SK-N-SH (cell line): ENCODE measurements at regions not wholly inside any gene's neighbourhood (a gene's known extent, or its start where the extent isn't known, plus 50 kb on each side); places are given as distances from the start of the nearest gene placed in this dataset.

Experiments
- CTCF ChIA-PET: fragments of 300-600, 350-600 bp; formaldehyde crosslinking; extraction: SDS; loops from one replicate; lab custom pipeline; 2021; lab: Yijun Ruan, JAX
- POLR2A ChIA-PET: fragments of 350-600 bp; sonication (Branson Sonifier 250); formaldehyde crosslinking; extraction: SDS; loops from one replicate; lab custom pipeline; 2020; ENCODE audit warnings: antibody characterized with exemption, inconsistent platforms; lab: Yijun Ruan, JAX
- DNase-seq: peaks from one replicate; pipeline ENCODE4 v3.0.0; 2012
- H2AFZ ChIP-seq: fragments of 200-600 bp; sonication (generic); 2 replicates; pipeline ENCODE4 v1.8.1; 2016; ENCODE audit warnings: antibody characterized with exemption, mild to moderate bottlenecking, low read depth
- H3F3A ChIP-seq: fragments of 200-600 bp; sonication (generic); replicated peaks from 2 replicates; pipeline ENCODE3; 2016; ENCODE audit warnings: antibody characterized with exemption, mild to moderate bottlenecking; ENCODE audit not compliant: insufficient read depth
- H3K27ac ChIP-seq, 2 experiments: fragments of 200-500 bp in 1 of 2; fragments of 200-600 bp in 1 of 2; sonication (Bioruptor generic) in 1 of 2; sonication (generic), shearing (Covaris generic) in 1 of 2; 2 replicates each; pipeline versions ENCODE4 v1.5.1 to v1.6.1; 2014 to 2016; ENCODE audit warnings: low read depth in 2 of 2, inconsistent platforms in 1 of 2, low read length in 1 of 2, mild to moderate bottlenecking in 1 of 2, mixed read lengths in 1 of 2
- H3K27me3 ChIP-seq: fragments of 200-600 bp; sonication (generic), shearing (Covaris generic); 2 replicates; pipeline ENCODE4 v1.6.1; 2016; ENCODE audit warnings: mixed run types; ENCODE audit not compliant: insufficient read depth
- H3K36me3 ChIP-seq, 2 experiments: fragments of 200-500 bp in 1 of 2; fragments of 200-600 bp in 1 of 2; sonication (Bioruptor generic) in 1 of 2; sonication (generic) in 1 of 2; replicated peaks in 1 of 2; 2 replicates each; pipeline versions ENCODE3 to v1.5.1; 2014 to 2016; ENCODE audit warnings: low read length in 1 of 2, mild to moderate bottlenecking in 1 of 2; ENCODE audit not compliant: insufficient read depth in 2 of 2, control insufficient read depth in 1 of 2
- H3K4me1 ChIP-seq, 2 experiments: fragments of 200-500 bp in 1 of 2; fragments of 200-600 bp in 1 of 2; sonication (Bioruptor generic) in 1 of 2; sonication (generic), shearing (Covaris generic) in 1 of 2; 2 replicates each; pipeline versions ENCODE4 v1.5.1 to v1.6.1; 2014 to 2016; ENCODE audit warnings: low read depth in 1 of 2, low read length in 1 of 2, mixed run types in 1 of 2; ENCODE audit not compliant: insufficient read depth in 2 of 2, control insufficient read depth in 1 of 2
- H3K4me2 ChIP-seq: fragments of 200-600 bp; sonication (generic), shearing (Covaris generic); 2 replicates; pipeline ENCODE4 v1.6.1; 2017; ENCODE audit warnings: mixed run types
- H3K4me3 ChIP-seq, 2 experiments: fragments of 200-500 bp in 1 of 2; fragments of 200-600 bp in 1 of 2; sonication (Bioruptor generic) in 1 of 2; sonication (generic), shearing (Covaris generic) in 1 of 2; 2 replicates each; pipeline versions ENCODE4 v1.5.1 to v1.8.1; 2014 to 2016; ENCODE audit warnings: low read depth in 2 of 2, inconsistent platforms in 1 of 2, low read length in 1 of 2, mild to moderate bottlenecking in 1 of 2, mixed read lengths in 1 of 2, moderate library complexity in 1 of 2
- H3K79me2 ChIP-seq: fragments of 200-600 bp; sonication (generic); 2 replicates; pipeline ENCODE4 v1.8.1; 2017; ENCODE audit warnings: mild to moderate bottlenecking; ENCODE audit not compliant: insufficient read depth
- H3K9ac ChIP-seq: fragments of 200-600 bp; sonication (generic); 2 replicates; pipeline ENCODE4 v1.6.1; 2017; ENCODE audit warnings: mixed run types
- H3K9me2 ChIP-seq: fragments of 200-600 bp; sonication (generic); 2 replicates; pipeline ENCODE4 v1.6.1; 2017; ENCODE audit warnings: mixed run types
- H3K9me3 ChIP-seq: fragments of 200-600 bp; sonication (generic); 2 replicates; pipeline ENCODE4 v1.6.1; 2017; ENCODE audit warnings: mixed run types, mild to moderate bottlenecking, moderate library complexity
- H4K20me1 ChIP-seq: fragments of 200-600 bp; sonication (generic); 2 replicates; pipeline ENCODE4 v1.6.1; 2017; ENCODE audit warnings: mild to moderate bottlenecking, mixed run types; ENCODE audit not compliant: insufficient read depth
- CHD2 ChIP-seq: fragments of 150-350 bp; IDR thresholded peaks from 2 replicates; pipeline ENCODE4 v1.6.1; 2018; ENCODE audit warnings: low read length; ENCODE audit not compliant: partially characterized antibody
- EP300 ChIP-seq, 2 experiments: IDR thresholded peaks; 2 replicates each; pipeline versions ENCODE4 v1.4.0 to v1.6.1; 2012; ENCODE audit warnings: borderline replicate concordance in 1 of 2, low read depth in 1 of 2, low read length in 1 of 2
- FOSL2 ChIP-seq: IDR thresholded peaks from 2 replicates; pipeline ENCODE4 v1.4.0; 2012; ENCODE audit warnings: low read depth, mild to moderate bottlenecking, moderate library complexity, borderline replicate concordance
- FOXM1 ChIP-seq: IDR thresholded peaks from 2 replicates; pipeline ENCODE4 v1.4.0; 2012; ENCODE audit warnings: low read depth, mild to moderate bottlenecking
- GATA2 ChIP-seq: sonication (generic); formaldehyde crosslinking; IDR thresholded peaks from 2 replicates; pipeline ENCODE4 v1.5.0; 2020; ENCODE audit warnings: mild to moderate bottlenecking, missing genetic modification reagents
- JUND ChIP-seq: IDR thresholded peaks from 2 replicates; pipeline ENCODE4 v1.4.0; 2012
- MXI1 ChIP-seq: IDR thresholded peaks from 2 replicates; pipeline ENCODE4 v1.6.1; 2012; ENCODE audit warnings: mild to moderate bottlenecking, low read depth, low read length, improper control_type of control experiment
- NRF1 ChIP-seq: IDR thresholded peaks from 2 replicates; pipeline ENCODE4 v1.6.1; 2012; ENCODE audit warnings: low read depth, mild to moderate bottlenecking, low read length
- POLR2AphosphoS5 ChIP-seq: IDR thresholded peaks from 2 replicates; pipeline ENCODE4 v1.6.1; 2012; ENCODE audit warnings: low read depth, low read length
- RAD21 ChIP-seq: IDR thresholded peaks from 2 replicates; pipeline ENCODE4 v1.6.1; 2012; ENCODE audit warnings: mild to moderate bottlenecking, low read length
- RFX5 ChIP-seq: IDR thresholded peaks from 2 replicates; pipeline ENCODE4 v1.6.1; 2012; ENCODE audit warnings: mild to moderate bottlenecking, improper control_type of control experiment, low read length
- SMC3 ChIP-seq: IDR thresholded peaks from 2 replicates; pipeline ENCODE4 v1.6.1; 2012; ENCODE audit warnings: low read depth, low read length, improper control_type of control experiment
- TAF1 ChIP-seq: IDR thresholded peaks from 2 replicates; pipeline ENCODE4 v1.6.1; 2012; ENCODE audit warnings: low read depth, mild to moderate bottlenecking, low read length, moderate library complexity, borderline replicate concordance
- TCF12 ChIP-seq: IDR thresholded peaks from 2 replicates; pipeline ENCODE4 v1.4.0; 2012
- TEAD4 ChIP-seq: IDR thresholded peaks from 2 replicates; pipeline ENCODE4 v1.4.0; 2012; ENCODE audit warnings: mild to moderate bottlenecking, borderline replicate concordance; ENCODE audit not compliant: insufficient read depth
- YY1 ChIP-seq: IDR thresholded peaks from 2 replicates; pipeline ENCODE4 v1.4.0; 2012; ENCODE audit warnings: low read depth, mild to moderate bottlenecking
- WGBS: methylation state at CpG from one replicate; pipeline ENCODE4 v1.1.6; 2017; ENCODE audit warnings: low lambda C conversion rate; 5-methylcytosine and 5-hydroxymethylcytosine counted together
- TF ChIP-seq, protein P1 (sequence below): fragments of 150-350 bp; IDR thresholded peaks from 2 replicates; pipeline ENCODE4 v1.6.1; 2017; ENCODE audit warnings: antibody characterized with exemption, low read length, low read depth, borderline replicate concordance
- TF ChIP-seq, protein P2 (sequence below): IDR thresholded peaks from 2 replicates; pipeline ENCODE4 v1.4.0; 2012; ENCODE audit warnings: low read depth
- TF ChIP-seq, protein P3 (sequence below): IDR thresholded peaks from 2 replicates; pipeline ENCODE4 v1.4.0; 2012; ENCODE audit warnings: low read depth, borderline replicate concordance
- TF ChIP-seq, protein P4 (sequence below): IDR thresholded peaks from 2 replicates; pipeline ENCODE4 v1.6.1; 2012; ENCODE audit warnings: mild to moderate bottlenecking, low read depth, low read length, moderate library complexity
- TF ChIP-seq, protein P5 (sequence below): fragments of 200-600 bp; sonication (generic); IDR thresholded peaks from 2 replicates; pipeline ENCODE4 v1.6.1; 2017; ENCODE audit warnings: antibody characterized with exemption, mild to moderate bottlenecking, moderate library complexity

DNA sequence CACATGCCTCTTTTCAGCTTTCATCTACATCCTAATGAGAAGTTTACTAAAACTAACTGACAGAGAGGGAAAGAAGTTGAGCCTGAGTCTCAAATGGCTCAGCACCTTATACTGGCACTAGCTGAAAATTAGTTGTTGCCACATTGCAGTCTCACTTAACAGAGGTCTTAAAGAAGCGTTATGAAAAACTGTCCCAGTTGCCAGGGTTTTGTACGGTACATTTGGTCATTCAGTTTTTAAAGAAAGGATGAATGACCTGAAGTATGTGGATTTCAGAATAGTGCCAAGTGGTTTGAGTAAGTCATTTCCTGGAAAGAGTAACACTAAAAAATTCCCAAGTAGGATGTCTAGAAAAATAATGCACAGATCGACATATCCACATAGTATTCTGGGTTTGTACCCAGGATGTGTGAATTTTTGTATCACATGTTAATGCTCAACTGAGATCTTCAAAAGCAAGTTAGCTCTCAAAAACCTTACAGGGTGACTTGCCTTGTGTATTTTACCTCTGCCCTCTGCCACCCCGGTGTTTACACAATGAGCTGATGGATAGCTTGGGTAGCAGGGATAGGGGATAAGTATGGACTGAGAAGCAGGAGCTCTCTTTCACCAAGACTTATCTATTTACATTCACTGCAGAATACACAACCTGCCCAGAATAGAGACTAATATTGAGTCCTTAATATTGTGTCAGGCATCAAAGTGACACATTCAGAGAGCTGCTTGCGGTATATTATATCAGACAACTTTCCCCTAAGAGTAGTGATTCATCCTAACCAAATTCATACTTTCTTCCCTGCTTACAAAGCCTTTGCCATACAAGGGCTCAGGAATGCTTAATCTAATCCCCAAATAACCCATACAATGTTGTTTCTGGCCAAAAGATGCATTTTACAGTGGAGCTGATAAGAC lies 1075.7 kb upstream of the PABPC4L start (continued):
- TF ChIP-seq, protein P1, sequence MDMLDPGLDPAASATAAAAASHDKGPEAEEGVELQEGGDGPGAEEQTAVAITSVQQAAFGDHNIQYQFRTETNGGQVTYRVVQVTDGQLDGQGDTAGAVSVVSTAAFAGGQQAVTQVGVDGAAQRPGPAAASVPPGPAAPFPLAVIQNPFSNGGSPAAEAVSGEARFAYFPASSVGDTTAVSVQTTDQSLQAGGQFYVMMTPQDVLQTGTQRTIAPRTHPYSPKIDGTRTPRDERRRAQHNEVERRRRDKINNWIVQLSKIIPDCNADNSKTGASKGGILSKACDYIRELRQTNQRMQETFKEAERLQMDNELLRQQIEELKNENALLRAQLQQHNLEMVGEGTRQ: no peak
- TF ChIP-seq, all 33 proteins: peak for 0

DNA sequence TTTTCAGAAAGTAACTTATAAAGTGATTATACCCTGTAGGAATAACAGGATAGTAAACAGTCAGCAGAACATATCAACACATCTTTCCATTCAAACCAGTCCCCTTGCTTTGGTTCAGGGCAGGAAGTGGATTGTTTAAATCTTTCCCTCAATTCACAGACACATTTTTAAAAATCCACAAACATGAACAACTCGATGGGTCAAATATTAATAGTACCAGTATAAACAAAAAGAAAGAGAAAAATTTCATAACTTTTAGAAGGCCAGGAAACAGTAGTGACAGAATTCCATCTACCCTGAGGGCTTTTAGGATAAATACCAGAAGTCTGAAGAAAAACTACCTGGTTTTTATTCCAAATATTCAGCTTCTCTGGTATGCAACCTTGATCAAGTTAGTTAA lies 1072.8 kb upstream of the PABPC4L start:
- no peak overlapping the region for H2AFZ ChIP-seq

More for the DNA sequence above, 1072.8 kb upstream of the PABPC4L start:
- H3K9me2 ChIP-seq: no peaks in the 10 kb centered on the region
- POLR2A ChIA-PET: no interaction called here
- no peaks in the 10 kb centered on the region; a peak in 1 of 4 replicates for H3K4me1 ChIP-seq
- no peaks in the 10 kb centered on the region for H3K9me3 ChIP-seq
- H4K20me1 ChIP-seq: no peaks in the 10 kb centered on the region
- peak overlapping the region in 1 of 2 experiments; percentile 60; a peak in 1 of 4 replicates for H3K27ac ChIP-seq
- CTCF ChIA-PET: interaction anchor here (0.6 kb wide), 1 partner anchor 908 kb away, joined by 4 read pairs; no protein-coding TSS in a partner anchor
- WGBS: 14% methylated on average over 1 of the region's 1 CpG
- no peak overlapping the region for H3K4me2 ChIP-seq
- DNase-seq: no peak
- TF ChIP-seq, protein P2, sequence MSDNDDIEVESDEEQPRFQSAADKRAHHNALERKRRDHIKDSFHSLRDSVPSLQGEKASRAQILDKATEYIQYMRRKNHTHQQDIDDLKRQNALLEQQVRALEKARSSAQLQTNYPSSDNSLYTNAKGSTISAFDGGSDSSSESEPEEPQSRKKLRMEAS: no peak
- no peak for TF ChIP-seq TEAD4
- TF ChIP-seq MXI1: no peak
- TF ChIP-seq, protein P3, sequence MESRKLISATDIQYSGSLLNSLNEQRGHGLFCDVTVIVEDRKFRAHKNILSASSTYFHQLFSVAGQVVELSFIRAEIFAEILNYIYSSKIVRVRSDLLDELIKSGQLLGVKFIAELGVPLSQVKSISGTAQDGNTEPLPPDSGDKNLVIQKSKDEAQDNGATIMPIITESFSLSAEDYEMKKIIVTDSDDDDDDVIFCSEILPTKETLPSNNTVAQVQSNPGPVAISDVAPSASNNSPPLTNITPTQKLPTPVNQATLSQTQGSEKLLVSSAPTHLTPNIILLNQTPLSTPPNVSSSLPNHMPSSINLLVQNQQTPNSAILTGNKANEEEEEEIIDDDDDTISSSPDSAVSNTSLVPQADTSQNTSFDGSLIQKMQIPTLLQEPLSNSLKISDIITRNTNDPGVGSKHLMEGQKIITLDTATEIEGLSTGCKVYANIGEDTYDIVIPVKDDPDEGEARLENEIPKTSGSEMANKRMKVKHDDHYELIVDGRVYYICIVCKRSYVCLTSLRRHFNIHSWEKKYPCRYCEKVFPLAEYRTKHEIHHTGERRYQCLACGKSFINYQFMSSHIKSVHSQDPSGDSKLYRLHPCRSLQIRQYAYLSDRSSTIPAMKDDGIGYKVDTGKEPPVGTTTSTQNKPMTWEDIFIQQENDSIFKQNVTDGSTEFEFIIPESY: no peak
- TF ChIP-seq, protein P4, sequence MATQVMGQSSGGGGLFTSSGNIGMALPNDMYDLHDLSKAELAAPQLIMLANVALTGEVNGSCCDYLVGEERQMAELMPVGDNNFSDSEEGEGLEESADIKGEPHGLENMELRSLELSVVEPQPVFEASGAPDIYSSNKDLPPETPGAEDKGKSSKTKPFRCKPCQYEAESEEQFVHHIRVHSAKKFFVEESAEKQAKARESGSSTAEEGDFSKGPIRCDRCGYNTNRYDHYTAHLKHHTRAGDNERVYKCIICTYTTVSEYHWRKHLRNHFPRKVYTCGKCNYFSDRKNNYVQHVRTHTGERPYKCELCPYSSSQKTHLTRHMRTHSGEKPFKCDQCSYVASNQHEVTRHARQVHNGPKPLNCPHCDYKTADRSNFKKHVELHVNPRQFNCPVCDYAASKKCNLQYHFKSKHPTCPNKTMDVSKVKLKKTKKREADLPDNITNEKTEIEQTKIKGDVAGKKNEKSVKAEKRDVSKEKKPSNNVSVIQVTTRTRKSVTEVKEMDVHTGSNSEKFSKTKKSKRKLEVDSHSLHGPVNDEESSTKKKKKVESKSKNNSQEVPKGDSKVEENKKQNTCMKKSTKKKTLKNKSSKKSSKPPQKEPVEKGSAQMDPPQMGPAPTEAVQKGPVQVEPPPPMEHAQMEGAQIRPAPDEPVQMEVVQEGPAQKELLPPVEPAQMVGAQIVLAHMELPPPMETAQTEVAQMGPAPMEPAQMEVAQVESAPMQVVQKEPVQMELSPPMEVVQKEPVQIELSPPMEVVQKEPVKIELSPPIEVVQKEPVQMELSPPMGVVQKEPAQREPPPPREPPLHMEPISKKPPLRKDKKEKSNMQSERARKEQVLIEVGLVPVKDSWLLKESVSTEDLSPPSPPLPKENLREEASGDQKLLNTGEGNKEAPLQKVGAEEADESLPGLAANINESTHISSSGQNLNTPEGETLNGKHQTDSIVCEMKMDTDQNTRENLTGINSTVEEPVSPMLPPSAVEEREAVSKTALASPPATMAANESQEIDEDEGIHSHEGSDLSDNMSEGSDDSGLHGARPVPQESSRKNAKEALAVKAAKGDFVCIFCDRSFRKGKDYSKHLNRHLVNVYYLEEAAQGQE: no peak
- TF ChIP-seq GATA2 (CRISPR knock-in tag): no peak
- TF ChIP-seq CHD2: no peak
- TF ChIP-seq, protein P5, sequence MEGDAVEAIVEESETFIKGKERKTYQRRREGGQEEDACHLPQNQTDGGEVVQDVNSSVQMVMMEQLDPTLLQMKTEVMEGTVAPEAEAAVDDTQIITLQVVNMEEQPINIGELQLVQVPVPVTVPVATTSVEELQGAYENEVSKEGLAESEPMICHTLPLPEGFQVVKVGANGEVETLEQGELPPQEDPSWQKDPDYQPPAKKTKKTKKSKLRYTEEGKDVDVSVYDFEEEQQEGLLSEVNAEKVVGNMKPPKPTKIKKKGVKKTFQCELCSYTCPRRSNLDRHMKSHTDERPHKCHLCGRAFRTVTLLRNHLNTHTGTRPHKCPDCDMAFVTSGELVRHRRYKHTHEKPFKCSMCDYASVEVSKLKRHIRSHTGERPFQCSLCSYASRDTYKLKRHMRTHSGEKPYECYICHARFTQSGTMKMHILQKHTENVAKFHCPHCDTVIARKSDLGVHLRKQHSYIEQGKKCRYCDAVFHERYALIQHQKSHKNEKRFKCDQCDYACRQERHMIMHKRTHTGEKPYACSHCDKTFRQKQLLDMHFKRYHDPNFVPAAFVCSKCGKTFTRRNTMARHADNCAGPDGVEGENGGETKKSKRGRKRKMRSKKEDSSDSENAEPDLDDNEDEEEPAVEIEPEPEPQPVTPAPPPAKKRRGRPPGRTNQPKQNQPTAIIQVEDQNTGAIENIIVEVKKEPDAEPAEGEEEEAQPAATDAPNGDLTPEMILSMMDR: no peak
- no peak for TF ChIP-seq TAF1
- no peak for TF ChIP-seq FOSL2
- TF ChIP-seq RAD21: no peak
- TF ChIP-seq NRF1: no peak
- TF ChIP-seq POLR2AphosphoS5: no peak
- TF ChIP-seq FOXM1: no peak
- no peak for TF ChIP-seq JUND
- no peak for TF ChIP-seq TCF12
- no peak for TF ChIP-seq RFX5
- TF ChIP-seq EP300 (IDR thresholded peaks at IDR 0.05; ENCODE audit: borderline replicate concordance in 1 of 2, low read depth in 1 of 2, low read length in 1 of 2): no peak
- no peak for TF ChIP-seq YY1
- no peak for TF ChIP-seq SMC3
- H3K4me3 ChIP-seq: no peak overlapping the region
- H3K36me3 ChIP-seq: no peaks in the 10 kb centered on the region
- H3K9ac ChIP-seq: no peak overlapping the region
- no peaks in the 10 kb centered on the region for H3F3A ChIP-seq
- H3K27me3 ChIP-seq: no peaks in the 10 kb centered on the region
- no peaks in the 10 kb centered on the region for H3K79me2 ChIP-seq
